Astrocyte of the cerebellum (primary cell): ENCODE measurements at regions not wholly inside any gene's neighbourhood (a gene's known extent, or its start where the extent isn't known, plus 50 kb on each side); places are given as distances from the start of the nearest gene placed in this dataset.
"Not testable (repeated sequence)": the region's sequence is repeated elsewhere in the genome, so short reads cannot be mapped to it uniquely, and the experiment has no call there.

Experiments used
- DNase-seq: peaks from one replicate; pipeline ENCODE4 v3.0.0-alpha.2; 2011; ENCODE audit warnings: low read depth
- H3K4me3 ChIP-seq: 2 replicates; pipeline ENCODE4 v1.5.1; 2011; ENCODE audit warnings: mild to moderate bottlenecking, low read depth, low read length, moderate library complexity
- in situ Hi-C: cut with HindIII; loops from 2 replicates; pipeline ENCODE4 v1.10.0; 2017; ENCODE audit warnings: low sequenced_read_pairs
- TF ChIP-seq, protein P1 (sequence below): IDR thresholded peaks from 2 replicates; pipeline ENCODE4 v1.5.1; 2012; ENCODE audit warnings: low read length, low read depth, moderate library complexity, mild to moderate bottlenecking; ENCODE audit errors: missing control alignments

DNA sequence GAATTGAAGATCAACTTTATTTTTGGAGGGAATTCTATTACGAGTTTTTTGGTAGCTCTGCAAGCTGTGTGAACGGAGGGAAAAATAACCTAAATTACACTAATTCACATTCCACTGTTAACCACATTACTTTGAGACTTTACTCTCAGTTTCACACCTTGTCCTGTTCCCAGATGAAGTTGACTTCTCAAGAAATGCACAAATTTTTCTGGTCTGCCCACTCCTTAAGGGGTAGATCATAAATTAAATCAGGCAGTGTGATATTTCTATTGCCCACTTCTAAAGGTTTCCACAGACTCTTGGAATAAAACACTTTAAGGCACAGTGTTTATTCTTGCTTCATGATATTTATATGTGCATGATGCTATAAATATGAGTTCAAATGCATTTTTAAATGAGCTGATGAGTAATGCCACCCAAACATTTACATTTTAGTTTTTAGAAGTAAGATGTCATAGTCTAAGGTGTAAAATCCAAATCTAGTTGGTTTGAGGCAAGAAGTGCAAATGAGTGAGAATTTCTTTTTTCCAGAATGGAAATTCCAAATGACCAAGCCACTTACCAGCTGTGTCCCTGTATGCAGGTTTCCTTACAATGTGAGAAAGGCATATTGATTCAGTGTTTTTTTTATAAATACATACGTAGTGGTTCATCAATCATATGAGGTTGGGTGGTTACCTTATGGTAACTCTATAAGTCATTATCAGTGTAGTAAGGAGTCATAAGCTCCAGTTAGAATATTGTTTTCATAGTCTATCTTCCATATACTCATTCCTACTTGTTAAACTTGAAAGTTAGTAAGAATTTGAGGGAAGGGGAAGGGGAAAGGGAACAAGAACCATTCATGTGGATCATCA lies 437.7 kb upstream of the MEF2C start:
- H3K4me3 ChIP-seq: no peak overlapping the region
- DNase-seq: no peak
- TF ChIP-seq, protein P1, sequence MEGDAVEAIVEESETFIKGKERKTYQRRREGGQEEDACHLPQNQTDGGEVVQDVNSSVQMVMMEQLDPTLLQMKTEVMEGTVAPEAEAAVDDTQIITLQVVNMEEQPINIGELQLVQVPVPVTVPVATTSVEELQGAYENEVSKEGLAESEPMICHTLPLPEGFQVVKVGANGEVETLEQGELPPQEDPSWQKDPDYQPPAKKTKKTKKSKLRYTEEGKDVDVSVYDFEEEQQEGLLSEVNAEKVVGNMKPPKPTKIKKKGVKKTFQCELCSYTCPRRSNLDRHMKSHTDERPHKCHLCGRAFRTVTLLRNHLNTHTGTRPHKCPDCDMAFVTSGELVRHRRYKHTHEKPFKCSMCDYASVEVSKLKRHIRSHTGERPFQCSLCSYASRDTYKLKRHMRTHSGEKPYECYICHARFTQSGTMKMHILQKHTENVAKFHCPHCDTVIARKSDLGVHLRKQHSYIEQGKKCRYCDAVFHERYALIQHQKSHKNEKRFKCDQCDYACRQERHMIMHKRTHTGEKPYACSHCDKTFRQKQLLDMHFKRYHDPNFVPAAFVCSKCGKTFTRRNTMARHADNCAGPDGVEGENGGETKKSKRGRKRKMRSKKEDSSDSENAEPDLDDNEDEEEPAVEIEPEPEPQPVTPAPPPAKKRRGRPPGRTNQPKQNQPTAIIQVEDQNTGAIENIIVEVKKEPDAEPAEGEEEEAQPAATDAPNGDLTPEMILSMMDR: no peak
- in situ Hi-C loops: no loop called here

DNA sequence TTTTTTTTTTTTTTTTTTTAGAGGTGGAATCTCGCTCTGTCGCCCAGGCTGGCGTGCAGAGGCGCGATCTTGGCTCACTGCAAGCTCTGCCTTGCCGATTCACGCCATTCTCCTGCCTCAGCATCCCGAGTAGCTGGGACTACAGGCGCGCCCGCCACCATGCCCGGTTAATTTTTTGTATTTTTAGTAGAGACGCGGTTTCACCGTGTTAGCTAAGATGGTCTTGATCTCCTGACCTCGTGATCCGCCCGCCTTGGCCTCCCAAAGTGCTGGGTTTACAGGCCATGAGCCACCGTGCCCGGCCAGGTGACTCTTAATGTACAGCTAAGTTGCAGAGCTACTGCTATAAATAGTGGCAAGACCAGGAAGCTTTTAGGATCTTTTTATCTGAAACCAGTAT lies 434.9 kb upstream of the MEF2C start:
- DNase-seq, H3K4me3 ChIP-seq, in situ Hi-C loops: not testable (repeated sequence)

DNA sequence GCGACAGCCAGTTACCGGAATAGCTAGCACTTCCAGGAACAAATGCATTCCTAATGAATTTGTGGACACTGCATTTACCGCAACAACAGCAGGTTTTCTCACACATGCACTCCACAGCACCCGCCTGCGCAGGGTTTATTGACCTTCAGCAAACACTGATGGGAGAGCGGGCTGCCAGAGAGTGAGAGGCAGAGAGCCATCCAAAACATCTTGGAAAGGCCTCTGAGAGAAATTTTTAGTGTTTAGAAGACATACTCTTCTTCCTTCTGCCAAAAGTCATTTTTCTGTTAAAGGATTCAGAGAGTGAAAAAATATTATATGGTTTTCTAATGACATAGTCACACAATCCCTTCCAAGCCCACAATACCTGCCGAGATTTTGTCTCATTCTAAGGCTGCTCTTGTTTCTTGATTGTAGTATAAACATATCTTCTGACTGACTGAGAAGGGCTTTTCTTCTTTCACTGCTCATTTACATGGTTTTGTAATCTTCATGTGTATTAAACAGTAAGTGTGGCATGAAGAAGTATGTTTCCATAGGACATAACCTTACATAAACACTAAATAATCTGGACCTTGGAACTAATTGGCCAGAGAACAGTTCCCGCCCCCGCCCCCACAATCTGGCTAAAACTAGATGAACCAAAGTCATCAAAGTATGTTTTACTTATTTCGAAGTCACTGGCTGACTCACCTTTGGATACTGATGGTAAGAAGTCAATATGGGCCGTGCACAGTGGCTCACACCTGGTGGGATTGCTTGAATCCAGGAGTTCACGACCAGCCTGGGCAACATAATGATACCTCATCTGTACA lies 432.5 kb upstream of the MEF2C start:
- in situ Hi-C loops: no loop called here
- H3K4me3 ChIP-seq: no peak overlapping the region
- peak; percentile 82 for DNase-seq
- TF ChIP-seq, protein P1: no peak

DNA sequence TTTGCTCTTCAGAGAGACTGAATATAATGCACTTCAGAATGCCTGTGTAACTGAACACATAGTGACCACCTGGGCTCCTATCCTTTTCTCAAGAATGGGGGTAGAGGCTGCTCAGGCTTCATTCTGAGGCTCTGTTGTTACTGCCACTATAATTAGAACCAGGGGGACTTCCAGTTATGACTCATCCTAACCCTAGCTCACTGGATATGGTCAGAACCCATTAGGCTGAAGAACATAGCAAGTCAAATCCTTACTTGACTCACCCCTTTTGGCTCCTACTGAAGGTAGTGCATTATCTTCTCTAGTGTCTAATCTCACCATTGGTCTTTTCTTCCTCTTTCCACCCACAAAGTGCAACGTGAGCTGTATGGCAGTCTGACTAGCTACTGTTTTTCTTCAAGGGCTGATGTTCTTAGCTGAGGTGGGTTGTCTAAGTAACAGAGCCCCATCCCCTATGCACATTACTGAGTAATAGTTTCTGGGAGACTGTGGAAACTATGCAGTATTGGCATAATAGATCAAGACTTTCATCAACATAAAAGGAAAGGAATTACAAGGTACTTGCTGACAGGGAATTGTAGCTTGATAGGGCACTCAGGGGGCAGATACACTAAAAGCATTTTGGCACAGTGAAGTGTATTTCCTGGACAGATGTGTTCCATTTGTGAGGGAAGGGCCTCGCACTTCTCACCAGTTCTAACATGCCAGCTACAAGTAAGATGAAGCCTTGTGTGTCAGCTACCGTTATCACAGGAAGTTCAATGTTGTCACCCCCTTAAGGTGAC lies 431.0 kb upstream of the MEF2C start:
- peak; percentile 77 for DNase-seq
- TF ChIP-seq, protein P1: no peak
- in situ Hi-C loops: no loop called here
- H3K4me3 ChIP-seq: no peak overlapping the region

DNA sequence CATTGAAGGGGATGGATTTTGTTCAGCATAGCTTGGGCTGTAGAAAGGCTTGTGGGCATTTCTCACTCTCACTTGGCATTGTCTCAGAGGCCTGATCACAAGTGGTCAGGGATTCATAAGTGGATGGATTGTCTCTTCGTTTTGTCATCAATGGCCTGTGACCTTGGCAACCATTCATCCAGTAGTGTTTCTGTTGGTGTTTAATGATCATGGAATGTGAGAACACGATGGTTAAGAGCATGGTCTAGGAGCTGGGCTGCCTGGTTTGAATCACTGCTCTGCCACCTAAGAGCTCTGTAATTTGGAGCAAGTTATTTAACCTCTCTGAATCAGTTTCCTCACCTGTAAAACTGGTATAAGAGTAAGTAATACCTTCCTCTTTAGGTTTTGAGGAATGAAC lies 430.1 kb upstream of the MEF2C start:
- TF ChIP-seq, protein P1: no peak
- H3K4me3 ChIP-seq: no peak overlapping the region
- peak; percentile 55 for DNase-seq
- in situ Hi-C loops: no loop called here

DNA sequence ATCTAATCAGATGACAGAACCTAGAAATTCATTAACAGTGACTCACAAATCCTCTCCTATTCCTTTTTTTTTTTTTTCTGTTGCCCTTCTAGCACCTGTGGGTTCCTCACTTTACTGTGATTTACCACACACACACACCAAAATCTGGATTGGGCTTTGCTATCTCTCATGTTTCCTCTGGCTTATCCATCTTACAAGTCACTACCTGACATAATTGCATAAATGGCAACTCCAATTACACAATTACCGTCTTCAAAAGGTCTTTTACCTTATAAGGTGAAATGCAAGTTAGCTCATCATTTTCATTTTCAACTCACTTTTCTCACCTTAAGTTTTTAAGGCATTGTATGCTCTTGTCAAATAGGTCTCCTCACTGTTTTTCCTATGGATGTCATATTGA lies 426.3 kb upstream of the MEF2C start:
- H3K4me3 ChIP-seq: no peak overlapping the region
- TF ChIP-seq, protein P1: no peak
- in situ Hi-C loops: no loop called here
- DNase-seq: no peak
